Spinal cord (tissue), 9 donors: ENCODE measurements at regions not wholly inside any gene's neighbourhood (a gene's known extent, or its start where the extent isn't known, plus 50 kb on each side); places are given as distances from the start of the nearest gene placed in this dataset.

Source experiments
- DNase-seq, 6 donors: peaks; one replicate each; pipeline versions ENCODE4 v3.0.0 to v3.0.0-alpha.2; 2013 to 2015; ENCODE audit warnings: low spot score in 6 of 6, low read depth in 4 of 6
- H3K27ac ChIP-seq: one replicate; pipeline ENCODE4 v1.5.1; 2013; ENCODE audit warnings: low read depth, low read length, control low read depth
- H3K27me3 ChIP-seq: one replicate; pipeline ENCODE4 v1.6.1; 2013; ENCODE audit warnings: low read length; ENCODE audit not compliant: control insufficient read depth, insufficient read depth
- H3K36me3 ChIP-seq: one replicate; pipeline ENCODE4 v1.6.1; 2013; ENCODE audit warnings: low read length; ENCODE audit not compliant: control insufficient read depth, insufficient read depth
- H3K4me1 ChIP-seq: one replicate; pipeline ENCODE4 v1.6.1; 2013; ENCODE audit warnings: low read length; ENCODE audit not compliant: control insufficient read depth, insufficient read depth
- H3K4me3 ChIP-seq: one replicate; pipeline ENCODE4 v1.5.1; 2013; ENCODE audit warnings: low read depth, low read length, control low read depth
- H3K9me3 ChIP-seq: one replicate; pipeline ENCODE4 v1.6.1; 2013; ENCODE audit warnings: low read length; ENCODE audit not compliant: control insufficient read depth, insufficient read depth
- WGBS: methylation state at CpG from one replicate; pipeline ENCODE4 v1.1.5; 2013; ENCODE audit warnings: missing lambda C conversion rate; ENCODE audit not compliant: insufficient coverage; 5-methylcytosine and 5-hydroxymethylcytosine counted together
- donor health status: healthy.

DNA sequence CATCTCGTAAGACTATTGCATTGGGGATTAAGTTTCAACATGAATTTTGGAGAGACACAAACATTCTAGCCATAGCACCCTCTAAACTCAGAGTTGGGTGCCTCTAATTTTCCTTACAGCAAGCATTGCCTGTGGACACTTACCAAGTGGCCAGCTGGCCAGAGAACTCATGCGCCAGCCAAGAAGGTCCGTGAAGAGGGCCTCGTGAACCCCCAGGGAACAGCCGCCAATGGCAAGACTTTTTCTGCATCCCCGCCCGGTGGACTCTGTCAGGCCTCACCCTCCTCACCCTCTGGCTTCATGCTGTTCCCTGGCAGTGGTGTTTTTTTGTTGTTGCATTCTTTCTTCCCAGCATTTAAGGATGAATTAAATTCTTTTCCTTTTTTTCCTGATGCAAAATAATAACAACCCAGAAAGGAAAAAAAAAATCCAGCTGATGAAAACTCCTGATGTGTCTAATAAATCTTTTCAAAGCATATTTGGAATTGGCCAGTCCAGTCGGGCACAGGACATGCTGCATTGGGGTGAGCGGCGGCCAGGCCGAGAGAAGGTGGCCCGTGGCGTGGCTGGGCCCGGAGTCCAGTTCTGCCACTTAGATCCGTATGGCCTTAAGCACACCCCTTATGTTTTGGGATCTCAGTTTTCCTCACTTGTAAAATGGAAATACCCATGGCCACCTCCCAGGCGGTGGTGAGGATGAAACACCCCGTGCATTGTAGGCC, 191.9 kb upstream of the DIO3 start:
- DNase-seq, result no peak
- Histone ChIP-seq H3K9me3 (no peaks in the 10 kb centered on the region), H3K27me3 (peaks cover 2% of the 10 kb centered on the region), H3K27ac (no peak overlapping the region), H3K36me3 (no peaks in the 10 kb centered on the region), H3K4me3 (no peak overlapping the region), H3K4me1 (peaks cover 20% of the 10 kb centered on the region)
- 94% methylated on average over 13 of the region's 17 CpGs for WGBS

DNA sequence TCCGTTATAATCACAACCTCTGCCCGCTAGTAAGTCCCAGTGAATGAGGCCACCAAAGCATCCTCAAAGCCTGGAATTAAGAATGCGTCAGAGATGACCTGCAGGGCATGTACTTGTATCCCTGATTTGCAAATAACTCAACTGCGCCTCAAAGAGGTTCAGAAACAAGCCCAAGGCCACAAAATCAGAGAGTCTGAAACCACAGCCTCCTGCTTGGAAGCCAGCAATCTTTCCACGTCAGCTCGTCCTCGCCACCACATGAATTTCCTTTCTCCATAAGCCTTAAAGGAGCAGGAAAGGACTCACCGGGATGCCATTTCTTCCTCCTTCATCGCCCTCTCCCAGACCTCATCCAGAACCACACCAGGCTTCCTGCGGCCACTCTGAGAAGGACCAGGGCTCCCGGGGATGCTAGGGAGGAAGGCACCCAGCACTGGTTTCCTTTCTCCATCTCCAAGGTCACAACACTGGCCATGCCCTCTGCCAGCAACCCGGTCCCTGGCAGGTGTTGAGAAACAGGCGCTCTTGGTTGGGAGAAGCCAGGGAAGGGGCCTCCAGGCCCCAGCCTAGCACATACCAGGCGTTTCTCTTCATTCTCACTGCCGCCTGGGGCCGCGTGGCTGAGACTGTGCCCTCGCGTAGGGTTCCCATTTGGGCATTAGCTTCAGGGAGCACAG, 191.2 kb upstream of the DIO3 start:
- no peaks in the 10 kb centered on the region for H3K36me3 ChIP-seq
- WGBS, result 93% methylated on average over 19 of the region's 19 CpGs
- H3K9me3 ChIP-seq, result no peaks in the 10 kb centered on the region
- DNase-seq, result no peak
- no peak overlapping the region for H3K4me3 ChIP-seq
- no peaks in the 10 kb centered on the region for H3K27me3 ChIP-seq
- H3K27ac ChIP-seq, result no peak overlapping the region
- H3K4me1 ChIP-seq, result peaks cover 13% of the 10 kb centered on the region

DNA sequence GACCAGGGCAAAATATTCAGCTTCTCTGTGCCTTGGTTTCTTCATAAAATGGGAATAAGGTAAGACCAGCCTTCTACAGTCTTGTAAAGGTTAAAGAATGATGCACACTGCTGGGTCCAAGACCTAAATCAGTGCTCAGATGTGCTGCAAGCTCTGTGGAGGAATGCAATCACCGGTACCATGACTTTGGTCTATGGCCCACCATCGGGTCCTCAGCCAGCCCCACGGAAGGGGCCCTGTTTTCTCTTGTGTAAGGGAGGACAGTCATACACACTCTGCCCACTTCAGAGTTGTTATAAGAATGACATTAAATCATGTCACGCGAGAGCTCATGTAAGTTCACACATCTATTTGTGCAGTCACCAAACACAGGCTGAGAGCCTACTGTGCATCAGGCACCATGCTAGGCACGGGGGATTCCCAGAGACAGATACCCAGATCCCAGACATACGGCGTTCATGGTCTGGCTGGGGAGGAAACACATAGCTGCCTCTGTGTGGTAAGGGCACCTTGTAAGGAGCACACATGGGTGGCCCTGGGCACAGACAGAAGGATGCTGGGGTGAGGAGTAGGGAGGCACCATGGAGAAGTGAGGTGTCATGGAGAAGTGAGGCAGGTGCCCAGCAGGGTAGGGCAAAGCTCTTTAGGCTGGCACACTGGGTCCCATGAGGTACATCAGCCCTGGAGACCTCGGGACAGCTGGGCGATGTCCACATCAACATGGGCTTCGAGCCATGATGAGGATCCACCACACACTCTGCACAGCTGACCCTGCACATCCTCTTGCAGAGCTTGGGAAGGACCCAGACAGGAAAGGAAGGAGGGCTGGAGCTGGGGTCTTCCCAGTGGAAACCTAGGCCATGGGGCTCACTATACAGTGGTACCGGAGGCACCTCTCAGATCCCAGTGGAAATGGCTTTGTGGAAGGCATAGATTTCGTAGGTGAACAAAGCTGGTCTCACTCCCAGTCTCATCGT, 190.4 kb upstream of the DIO3 start:
- no peak for DNase-seq
- Histone ChIP-seq H3K36me3 (no peaks in the 10 kb centered on the region), H3K9me3 (no peaks in the 10 kb centered on the region), H3K4me1 (peaks cover 6% of the 10 kb centered on the region), H3K4me3 (no peak overlapping the region), H3K27ac (no peak overlapping the region), H3K27me3 (no peaks in the 10 kb centered on the region)
- WGBS, result 94% methylated on average over 8 of the region's 14 CpGs

DNA sequence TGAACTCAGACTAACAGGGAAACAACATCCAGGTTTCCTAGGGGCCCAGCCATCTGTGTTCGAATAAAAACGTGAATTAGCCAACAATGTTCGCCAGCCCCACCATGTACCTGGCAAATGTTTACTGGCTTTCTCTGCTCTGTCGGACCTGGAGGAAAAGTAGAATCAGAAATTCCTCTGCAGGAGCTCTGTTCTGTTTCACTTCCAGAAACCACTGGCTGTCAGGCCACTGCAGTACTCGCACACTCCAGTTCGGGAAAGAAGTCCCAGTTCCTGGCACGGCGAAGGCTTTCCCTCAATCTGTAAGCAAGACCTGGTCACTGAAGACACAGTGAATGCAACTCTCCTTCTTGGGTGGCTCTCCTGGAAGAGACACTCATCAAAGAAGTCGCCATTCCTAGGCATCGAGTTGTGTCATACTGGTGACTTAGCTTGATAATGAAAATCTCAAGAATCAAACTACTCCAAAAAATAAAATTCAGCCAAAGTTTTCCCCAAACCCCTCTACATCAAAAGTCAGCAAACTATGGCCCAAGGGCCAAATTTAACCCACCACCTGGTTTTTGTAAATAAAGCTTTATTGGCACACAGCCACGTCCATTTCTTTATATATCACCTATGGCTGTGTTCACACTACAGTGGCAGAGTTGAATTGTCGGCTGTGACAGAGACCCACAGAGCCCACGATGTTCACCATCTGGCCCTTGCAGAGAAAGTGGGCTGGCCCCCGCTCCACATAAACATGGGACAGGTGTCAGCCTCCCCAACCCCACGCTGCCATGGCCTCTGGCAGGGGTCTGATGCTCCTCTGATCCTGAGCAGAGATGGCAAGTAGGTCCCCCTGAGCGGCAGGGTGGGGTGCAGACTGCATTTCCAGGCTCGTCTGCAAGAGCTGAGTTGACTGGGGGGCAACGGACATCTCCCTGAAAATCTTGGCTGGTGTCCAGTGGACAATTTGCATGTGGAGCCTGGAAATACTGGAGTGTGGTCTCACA, 189.2 kb upstream of the DIO3 start:
- H3K27me3 ChIP-seq, result no peaks in the 10 kb centered on the region
- H3K36me3 ChIP-seq, result no peaks in the 10 kb centered on the region
- H3K27ac ChIP-seq, result no peak overlapping the region
- peak in 1 of 6 donors; percentile 38 for DNase-seq
- H3K4me3 ChIP-seq, result no peak overlapping the region
- H3K4me1 ChIP-seq, result peaks cover 6% of the 10 kb centered on the region
- 82% methylated on average over 16 of the region's 18 CpGs for WGBS
- no peaks in the 10 kb centered on the region for H3K9me3 ChIP-seq

DNA sequence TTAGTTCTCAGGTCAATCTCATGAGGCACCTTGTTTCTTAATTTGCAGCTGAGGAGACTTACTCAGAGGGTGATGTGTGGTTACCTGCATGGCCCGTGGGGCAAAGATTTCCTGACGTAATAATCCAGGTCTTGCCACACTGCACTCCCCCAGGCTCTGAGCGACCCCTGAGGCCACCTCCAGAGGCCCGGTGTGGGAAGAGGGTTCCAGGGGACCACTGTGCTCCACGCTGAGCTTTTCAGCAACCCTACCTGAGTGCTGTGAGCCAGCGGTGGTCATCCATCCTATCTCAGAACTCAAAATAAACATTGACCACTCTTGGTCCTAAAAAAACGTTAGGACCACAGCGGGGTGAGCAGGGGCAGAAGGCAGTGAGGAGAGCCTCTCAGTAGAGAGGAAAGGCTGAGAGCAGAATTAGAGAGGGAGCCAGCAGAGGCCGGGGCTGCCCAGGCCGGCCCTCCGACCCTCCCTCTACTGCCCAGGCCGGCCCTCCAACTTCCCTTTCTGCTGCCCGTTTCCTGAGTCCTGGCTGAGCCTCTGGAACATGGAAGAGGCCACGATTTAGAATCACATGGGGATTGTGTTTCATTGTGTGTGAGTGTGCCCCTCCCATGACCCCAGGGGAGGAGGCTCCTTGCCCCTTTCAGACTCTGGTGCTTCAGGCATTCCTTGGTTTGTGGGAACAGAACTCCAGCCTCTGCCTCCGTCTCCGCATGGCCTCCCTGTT, 188.2 kb upstream of the DIO3 start:
- Histone ChIP-seq H3K4me3 (no peak overlapping the region), H3K27ac (no peak overlapping the region), H3K9me3 (no peaks in the 10 kb centered on the region), H3K36me3 (no peaks in the 10 kb centered on the region), H3K4me1 (no peaks in the 10 kb centered on the region), H3K27me3 (no peaks in the 10 kb centered on the region)
- 89% methylated on average over 8 of the region's 16 CpGs for WGBS
- no peak for DNase-seq

DNA sequence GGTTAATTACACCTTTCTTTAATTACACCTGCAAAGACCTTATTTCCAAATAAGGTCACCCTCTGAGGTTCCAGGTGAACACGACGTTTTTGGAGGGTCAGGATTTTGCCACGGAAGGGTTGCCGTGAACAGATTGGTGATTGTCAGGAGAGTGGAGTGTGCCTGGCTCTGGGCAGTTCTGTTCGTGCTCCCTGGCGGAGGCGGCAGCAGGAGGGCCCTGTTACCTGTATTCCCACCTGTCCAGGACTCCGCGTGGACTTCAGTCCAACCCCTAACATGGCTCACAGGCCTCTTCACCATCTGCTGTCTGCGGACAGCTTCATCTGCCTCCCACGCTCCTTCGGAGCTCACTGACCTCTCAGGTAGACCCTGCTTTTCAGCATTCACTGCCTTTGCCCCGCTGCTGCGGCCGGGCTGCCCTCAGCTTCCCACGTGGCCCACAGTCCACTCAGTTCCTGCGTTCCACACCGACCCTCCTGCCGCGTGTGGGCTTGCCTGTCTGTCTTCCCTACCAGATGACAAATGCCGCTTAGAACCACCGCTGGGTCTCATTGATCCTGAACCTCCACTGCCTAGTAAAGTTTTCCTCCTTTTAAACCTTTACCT, 187.5 kb upstream of the DIO3 start:
- Histone ChIP-seq H3K9me3 (no peaks in the 10 kb centered on the region), H3K27ac (no peak overlapping the region), H3K4me3 (no peak overlapping the region), H3K4me1 (no peaks in the 10 kb centered on the region), H3K27me3 (no peaks in the 10 kb centered on the region), H3K36me3 (no peaks in the 10 kb centered on the region)
- 92% methylated on average over 22 of the region's 22 CpGs for WGBS
- DNase-seq, result no peak

DNA sequence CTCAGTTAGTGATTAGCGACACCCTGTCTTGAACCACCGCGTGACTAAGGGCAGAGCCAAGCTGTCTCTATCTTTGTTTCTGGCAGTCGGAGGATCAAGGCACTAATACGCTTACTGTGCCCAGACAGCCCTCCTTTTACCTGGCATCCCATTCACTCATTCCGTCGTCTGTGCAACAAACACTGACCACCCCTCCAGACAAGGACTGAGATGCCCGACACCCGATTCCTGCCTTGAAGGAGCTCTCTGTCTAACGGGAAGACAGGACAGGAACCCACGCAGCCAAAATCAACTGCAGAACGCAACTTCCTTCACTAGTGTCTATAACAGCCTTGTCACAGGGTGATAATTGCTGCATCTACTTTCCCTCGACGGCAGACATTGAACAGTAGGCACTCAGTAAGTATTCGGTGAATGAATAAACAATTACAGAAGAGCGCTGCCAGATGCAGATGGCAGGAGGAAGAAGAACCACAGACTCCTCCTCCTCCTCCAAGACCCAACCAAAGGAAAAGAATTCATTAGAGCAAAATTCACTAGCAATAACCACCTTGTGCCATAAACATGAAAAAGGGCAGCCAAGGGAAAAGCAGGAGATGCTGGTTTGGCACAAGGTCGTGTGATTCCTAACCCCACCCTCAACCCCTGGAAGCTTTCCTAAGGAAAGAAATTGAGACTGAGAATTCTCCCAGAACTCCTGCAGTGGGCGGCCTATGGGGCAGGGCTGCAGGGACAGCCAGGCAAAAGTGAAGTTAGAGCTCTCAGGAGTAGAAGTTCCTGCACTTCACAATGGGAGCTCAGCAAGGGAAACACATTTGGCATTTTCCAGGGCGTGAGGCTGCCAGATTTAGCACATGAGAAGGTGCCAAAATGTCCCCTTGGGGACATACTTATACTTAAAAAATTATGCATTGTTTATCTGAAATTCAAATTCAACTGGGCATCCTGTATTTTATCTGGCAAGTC, 186.6 kb upstream of the DIO3 start:
- Histone ChIP-seq H3K27me3 (no peaks in the 10 kb centered on the region), H3K4me3 (no peak overlapping the region), H3K9me3 (no peaks in the 10 kb centered on the region), H3K4me1 (no peaks in the 10 kb centered on the region), H3K27ac (no peak overlapping the region), H3K36me3 (no peaks in the 10 kb centered on the region)
- WGBS, result 74% methylated on average over 11 of the region's 19 CpGs
- peak in 2 of 6 donors; percentile 21 to 29 for DNase-seq
